GM23338 (cell line): ENCODE measurements at regions not wholly inside any gene's neighbourhood (a gene's known extent, or its start where the extent isn't known, plus 50 kb on each side); places are given as distances from the start of the nearest gene placed in this dataset.

Experiments used
- CREB1 ChIP-seq: fragments of 250-450 bp; sonication (Bioruptor Pico); IDR thresholded peaks from 2 replicates; pipeline ENCODE4 v1.5.0; 2020; ENCODE audit warnings: low read depth, mild to moderate bottlenecking, moderate library complexity
- CTCF ChIP-seq, 2 experiments: fragments of 200-600 bp in 1 of 2; sonication (generic) in 1 of 2; conservative IDR thresholded peaks; 2 replicates each; pipeline versions ENCODE4 v1.5.1 to v1.6.1; 2016 to 2017; ENCODE audit warnings: antibody characterized with exemption in 2 of 2, low read depth in 2 of 2, mild to moderate bottlenecking in 2 of 2, moderate library complexity in 1 of 2
- ETS1 ChIP-seq: IDR thresholded peaks from 2 replicates; pipeline ENCODE4 v1.6.1; 2016; ENCODE audit warnings: antibody characterized with exemption
- EZH2 ChIP-seq: fragments of 200-600 bp; sonication (generic); IDR thresholded peaks from one replicate; pipeline ENCODE4 v1.8.0; 2017; ENCODE audit warnings: antibody characterized with exemption, mild to moderate bottlenecking, low read depth; ENCODE audit not compliant: unreplicated experiment
- EZH2phosphoT487 ChIP-seq: fragments of 200-600 bp; sonication (generic); IDR thresholded peaks from one replicate; pipeline ENCODE4 v1.8.1; 2018; ENCODE audit warnings: antibody characterized with exemption; ENCODE audit not compliant: unreplicated experiment
- JUNB ChIP-seq: IDR thresholded peaks from one replicate; pipeline ENCODE4 v1.6.1; 2016; ENCODE audit warnings: antibody characterized with exemption; ENCODE audit not compliant: unreplicated experiment
- NANOG ChIP-seq: IDR thresholded peaks from 2 replicates; pipeline ENCODE4 v1.6.1; 2016; ENCODE audit warnings: antibody characterized with exemption, borderline replicate concordance
- POLR2AphosphoS5 ChIP-seq: IDR thresholded peaks from 2 replicates; pipeline ENCODE4 v1.6.1; 2016; ENCODE audit warnings: antibody characterized with exemption, low read depth
- ZNF114 ChIP-seq: fragments of 250-450 bp; sonication (Bioruptor Pico); IDR thresholded peaks from 2 replicates; pipeline ENCODE4 v1.5.0; 2020; ENCODE audit warnings: mild to moderate bottlenecking, moderate library complexity
- TF ChIP-seq, protein P1 (sequence below): IDR thresholded peaks from one replicate; pipeline ENCODE4 v1.6.1; 2018; ENCODE audit warnings: antibody characterized with exemption; ENCODE audit not compliant: unreplicated experiment
- TF ChIP-seq, protein P2 (sequence below): fragments of 250-450 bp; sonication (Bioruptor Pico); IDR thresholded peaks from 2 replicates; pipeline ENCODE4 v1.5.0; 2020; ENCODE audit warnings: mild to moderate bottlenecking, moderate library complexity

GRCh38 chr9:134225816-134226215, 61.5 kb upstream of the RNU6ATAC start:
- TF ChIP-seq CTCF (conservative IDR thresholded peaks at IDR 0.05; ENCODE audit: low read depth in 2 of 2) (no peak), POLR2AphosphoS5 (no peak), EZH2 (no peak), JUNB (no peak), CREB1 (CRISPR knock-in tag) (no peak), EZH2phosphoT487 (no peak), NANOG (no peak), ETS1 (no peak), ZNF114 (no peak)
- TF ChIP-seq, protein P1, sequence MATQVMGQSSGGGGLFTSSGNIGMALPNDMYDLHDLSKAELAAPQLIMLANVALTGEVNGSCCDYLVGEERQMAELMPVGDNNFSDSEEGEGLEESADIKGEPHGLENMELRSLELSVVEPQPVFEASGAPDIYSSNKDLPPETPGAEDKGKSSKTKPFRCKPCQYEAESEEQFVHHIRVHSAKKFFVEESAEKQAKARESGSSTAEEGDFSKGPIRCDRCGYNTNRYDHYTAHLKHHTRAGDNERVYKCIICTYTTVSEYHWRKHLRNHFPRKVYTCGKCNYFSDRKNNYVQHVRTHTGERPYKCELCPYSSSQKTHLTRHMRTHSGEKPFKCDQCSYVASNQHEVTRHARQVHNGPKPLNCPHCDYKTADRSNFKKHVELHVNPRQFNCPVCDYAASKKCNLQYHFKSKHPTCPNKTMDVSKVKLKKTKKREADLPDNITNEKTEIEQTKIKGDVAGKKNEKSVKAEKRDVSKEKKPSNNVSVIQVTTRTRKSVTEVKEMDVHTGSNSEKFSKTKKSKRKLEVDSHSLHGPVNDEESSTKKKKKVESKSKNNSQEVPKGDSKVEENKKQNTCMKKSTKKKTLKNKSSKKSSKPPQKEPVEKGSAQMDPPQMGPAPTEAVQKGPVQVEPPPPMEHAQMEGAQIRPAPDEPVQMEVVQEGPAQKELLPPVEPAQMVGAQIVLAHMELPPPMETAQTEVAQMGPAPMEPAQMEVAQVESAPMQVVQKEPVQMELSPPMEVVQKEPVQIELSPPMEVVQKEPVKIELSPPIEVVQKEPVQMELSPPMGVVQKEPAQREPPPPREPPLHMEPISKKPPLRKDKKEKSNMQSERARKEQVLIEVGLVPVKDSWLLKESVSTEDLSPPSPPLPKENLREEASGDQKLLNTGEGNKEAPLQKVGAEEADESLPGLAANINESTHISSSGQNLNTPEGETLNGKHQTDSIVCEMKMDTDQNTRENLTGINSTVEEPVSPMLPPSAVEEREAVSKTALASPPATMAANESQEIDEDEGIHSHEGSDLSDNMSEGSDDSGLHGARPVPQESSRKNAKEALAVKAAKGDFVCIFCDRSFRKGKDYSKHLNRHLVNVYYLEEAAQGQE = no peak
- TF ChIP-seq, protein P2, sequence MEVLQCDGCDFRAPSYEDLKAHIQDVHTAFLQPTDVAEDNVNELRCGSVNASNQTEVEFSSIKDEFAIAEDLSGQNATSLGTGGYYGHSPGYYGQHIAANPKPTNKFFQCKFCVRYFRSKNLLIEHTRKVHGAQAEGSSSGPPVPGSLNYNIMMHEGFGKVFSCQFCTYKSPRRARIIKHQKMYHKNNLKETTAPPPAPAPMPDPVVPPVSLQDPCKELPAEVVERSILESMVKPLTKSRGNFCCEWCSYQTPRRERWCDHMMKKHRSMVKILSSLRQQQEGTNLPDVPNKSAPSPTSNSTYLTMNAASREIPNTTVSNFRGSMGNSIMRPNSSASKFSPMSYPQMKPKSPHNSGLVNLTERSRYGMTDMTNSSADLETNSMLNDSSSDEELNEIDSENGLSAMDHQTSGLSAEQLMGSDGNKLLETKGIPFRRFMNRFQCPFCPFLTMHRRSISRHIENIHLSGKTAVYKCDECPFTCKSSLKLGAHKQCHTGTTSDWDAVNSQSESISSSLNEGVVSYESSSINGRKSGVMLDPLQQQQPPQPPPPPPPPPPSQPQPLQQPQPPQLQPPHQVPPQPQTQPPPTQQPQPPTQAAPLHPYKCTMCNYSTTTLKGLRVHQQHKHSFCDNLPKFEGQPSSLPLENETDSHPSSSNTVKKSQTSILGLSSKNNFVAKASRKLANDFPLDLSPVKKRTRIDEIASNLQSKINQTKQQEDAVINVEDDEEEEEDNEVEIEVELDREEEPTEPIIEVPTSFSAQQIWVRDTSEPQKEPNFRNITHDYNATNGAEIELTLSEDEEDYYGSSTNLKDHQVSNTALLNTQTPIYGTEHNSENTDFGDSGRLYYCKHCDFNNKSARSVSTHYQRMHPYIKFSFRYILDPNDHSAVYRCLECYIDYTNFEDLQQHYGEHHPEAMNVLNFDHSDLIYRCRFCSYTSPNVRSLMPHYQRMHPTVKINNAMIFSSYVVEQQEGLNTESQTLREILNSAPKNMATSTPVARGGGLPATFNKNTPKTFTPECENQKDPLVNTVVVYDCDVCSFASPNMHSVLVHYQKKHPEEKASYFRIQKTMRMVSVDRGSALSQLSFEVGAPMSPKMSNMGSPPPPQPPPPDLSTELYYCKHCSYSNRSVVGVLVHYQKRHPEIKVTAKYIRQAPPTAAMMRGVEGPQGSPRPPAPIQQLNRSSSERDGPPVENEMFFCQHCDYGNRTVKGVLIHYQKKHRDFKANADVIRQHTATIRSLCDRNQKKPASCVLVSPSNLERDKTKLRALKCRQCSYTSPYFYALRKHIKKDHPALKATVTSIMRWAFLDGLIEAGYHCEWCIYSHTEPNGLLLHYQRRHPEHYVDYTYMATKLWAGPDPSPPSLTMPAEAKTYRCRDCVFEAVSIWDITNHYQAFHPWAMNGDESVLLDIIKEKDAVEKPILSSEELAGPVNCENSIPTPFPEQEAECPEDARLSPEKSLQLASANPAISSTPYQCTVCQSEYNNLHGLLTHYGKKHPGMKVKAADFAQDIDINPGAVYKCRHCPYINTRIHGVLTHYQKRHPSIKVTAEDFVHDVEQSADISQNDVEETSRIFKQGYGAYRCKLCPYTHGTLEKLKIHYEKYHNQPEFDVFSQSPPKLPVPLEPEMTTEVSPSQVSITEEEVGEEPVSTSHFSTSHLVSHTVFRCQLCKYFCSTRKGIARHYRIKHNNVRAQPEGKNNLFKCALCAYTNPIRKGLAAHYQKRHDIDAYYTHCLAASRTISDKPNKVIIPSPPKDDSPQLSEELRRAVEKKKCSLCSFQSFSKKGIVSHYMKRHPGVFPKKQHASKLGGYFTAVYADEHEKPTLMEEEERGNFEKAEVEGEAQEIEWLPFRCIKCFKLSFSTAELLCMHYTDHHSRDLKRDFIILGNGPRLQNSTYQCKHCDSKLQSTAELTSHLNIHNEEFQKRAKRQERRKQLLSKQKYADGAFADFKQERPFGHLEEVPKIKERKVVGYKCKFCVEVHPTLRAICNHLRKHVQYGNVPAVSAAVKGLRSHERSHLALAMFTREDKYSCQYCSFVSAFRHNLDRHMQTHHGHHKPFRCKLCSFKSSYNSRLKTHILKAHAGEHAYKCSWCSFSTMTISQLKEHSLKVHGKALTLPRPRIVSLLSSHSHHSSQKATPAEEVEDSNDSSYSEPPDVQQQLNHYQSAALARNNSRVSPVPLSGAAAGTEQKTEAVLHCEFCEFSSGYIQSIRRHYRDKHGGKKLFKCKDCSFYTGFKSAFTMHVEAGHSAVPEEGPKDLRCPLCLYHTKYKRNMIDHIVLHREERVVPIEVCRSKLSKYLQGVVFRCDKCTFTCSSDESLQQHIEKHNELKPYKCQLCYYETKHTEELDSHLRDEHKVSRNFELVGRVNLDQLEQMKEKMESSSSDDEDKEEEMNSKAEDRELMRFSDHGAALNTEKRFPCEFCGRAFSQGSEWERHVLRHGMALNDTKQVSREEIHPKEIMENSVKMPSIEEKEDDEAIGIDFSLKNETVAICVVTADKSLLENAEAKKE = no peak
